ENCODE measurements at regions not wholly inside any gene's neighbourhood (a gene's known extent, or its start where the extent isn't known, plus 50 kb on each side); places are given as distances from the start of the nearest gene placed in this dataset.
"Not testable (repeated sequence)": the region's sequence is repeated elsewhere in the genome, so short reads cannot be mapped to it uniquely, and the experiment has no call there.

DNA sequence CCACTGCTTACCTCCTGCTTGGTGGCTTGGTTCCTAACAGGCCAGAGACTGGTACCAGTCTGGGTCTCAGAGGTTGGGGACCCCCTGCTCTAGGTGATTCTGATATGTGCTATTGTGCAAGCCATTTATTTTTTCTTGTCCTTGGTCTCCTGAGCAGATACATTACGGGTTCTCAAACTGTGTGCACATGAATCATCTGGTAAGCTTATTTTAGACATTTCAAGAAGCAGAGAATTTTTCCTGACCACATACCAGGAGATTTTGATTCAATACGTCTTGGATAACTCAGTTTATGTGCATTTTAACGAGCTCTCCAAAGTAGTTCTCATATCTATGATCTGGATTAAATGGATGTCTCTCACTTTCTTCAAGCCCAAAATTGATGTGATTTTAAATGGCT, 77.2 kb downstream of the FHIP1A start:
- no peak overlapping the region for H3K27ac ChIP-seq (ENCODE audit: low read depth, low read length)
- H3K9ac ChIP-seq (ENCODE audit: low read length): no peak overlapping the region
- no peaks in the 10 kb centered on the region for H3K27me3 ChIP-seq (ENCODE audit: low read length)
- H3K4me2 ChIP-seq (ENCODE audit: low read depth, low read length, poor library complexity, severe bottlenecking): no peak overlapping the region
- no peaks in the 10 kb centered on the region for H3K9me2 ChIP-seq (replicated peaks; ENCODE audit: insufficient read depth, low read length)
- H3K36me3 ChIP-seq (ENCODE audit: low read length): no peaks in the 10 kb centered on the region
- TF ChIP-seq, protein P1, sequence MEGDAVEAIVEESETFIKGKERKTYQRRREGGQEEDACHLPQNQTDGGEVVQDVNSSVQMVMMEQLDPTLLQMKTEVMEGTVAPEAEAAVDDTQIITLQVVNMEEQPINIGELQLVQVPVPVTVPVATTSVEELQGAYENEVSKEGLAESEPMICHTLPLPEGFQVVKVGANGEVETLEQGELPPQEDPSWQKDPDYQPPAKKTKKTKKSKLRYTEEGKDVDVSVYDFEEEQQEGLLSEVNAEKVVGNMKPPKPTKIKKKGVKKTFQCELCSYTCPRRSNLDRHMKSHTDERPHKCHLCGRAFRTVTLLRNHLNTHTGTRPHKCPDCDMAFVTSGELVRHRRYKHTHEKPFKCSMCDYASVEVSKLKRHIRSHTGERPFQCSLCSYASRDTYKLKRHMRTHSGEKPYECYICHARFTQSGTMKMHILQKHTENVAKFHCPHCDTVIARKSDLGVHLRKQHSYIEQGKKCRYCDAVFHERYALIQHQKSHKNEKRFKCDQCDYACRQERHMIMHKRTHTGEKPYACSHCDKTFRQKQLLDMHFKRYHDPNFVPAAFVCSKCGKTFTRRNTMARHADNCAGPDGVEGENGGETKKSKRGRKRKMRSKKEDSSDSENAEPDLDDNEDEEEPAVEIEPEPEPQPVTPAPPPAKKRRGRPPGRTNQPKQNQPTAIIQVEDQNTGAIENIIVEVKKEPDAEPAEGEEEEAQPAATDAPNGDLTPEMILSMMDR (IDR thresholded peaks at IDR 0.05; ENCODE audit: insufficient read depth, low read length, poor library complexity, severe bottlenecking): no peak
- no peak for TF ChIP-seq EZH2phosphoT487 (conservative IDR thresholded peaks at IDR 0.05; ENCODE audit: low read length)
- H3K4me3 ChIP-seq (ENCODE audit: insufficient read depth, low read length, poor library complexity, severe bottlenecking): no peak overlapping the region
- H4K20me1 ChIP-seq (ENCODE audit: low read depth, low read length): no peaks in the 10 kb centered on the region
- H3K79me2 ChIP-seq (ENCODE audit: insufficient read depth, low read length): no peaks in the 10 kb centered on the region
- H3F3A ChIP-seq (ENCODE audit: insufficient read depth): no peaks in the 10 kb centered on the region
- no peaks in the 10 kb centered on the region for H3K9me3 ChIP-seq (ENCODE audit: insufficient read depth, low read length)
- H2AFZ ChIP-seq (ENCODE audit: low read depth, low read length, severe bottlenecking): no peak overlapping the region

DNA sequence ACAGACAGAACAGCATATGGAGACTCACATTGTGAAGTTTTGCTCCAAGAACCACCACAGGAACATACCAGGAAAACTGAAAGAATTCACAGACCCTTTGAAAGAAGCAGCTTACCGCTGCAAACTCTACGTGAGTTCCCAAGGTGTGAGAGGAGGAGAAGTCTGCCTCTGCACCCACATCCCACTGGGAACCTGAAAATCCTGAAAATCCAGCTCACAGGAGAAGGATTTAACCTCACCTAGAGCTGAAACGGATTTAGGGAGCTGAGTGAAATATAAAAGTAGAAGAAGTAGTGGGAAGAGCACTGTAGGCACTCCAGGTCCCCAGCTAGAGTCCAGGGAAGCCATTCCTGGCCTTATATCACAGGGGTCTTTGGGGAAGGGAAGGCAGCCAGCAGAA, 80.0 kb downstream of the FHIP1A start:
- no peaks in the 10 kb centered on the region for H3K79me2 ChIP-seq (ENCODE audit: insufficient read depth, low read length)
- H3F3A ChIP-seq (ENCODE audit: insufficient read depth): no peaks in the 10 kb centered on the region
- H2AFZ ChIP-seq (ENCODE audit: low read depth, low read length, severe bottlenecking): no peak overlapping the region
- no peaks in the 10 kb centered on the region for H3K27me3 ChIP-seq (ENCODE audit: low read length)
- H3K4me2 ChIP-seq (ENCODE audit: low read depth, low read length, poor library complexity, severe bottlenecking): no peak overlapping the region
- TF ChIP-seq, protein P1 (IDR thresholded peaks at IDR 0.05; ENCODE audit: insufficient read depth, low read length, poor library complexity, severe bottlenecking): no peak
- TF ChIP-seq EZH2phosphoT487 (conservative IDR thresholded peaks at IDR 0.05; ENCODE audit: low read length): no peak
- no peaks in the 10 kb centered on the region for H3K36me3 ChIP-seq (ENCODE audit: low read length)
- no peaks in the 10 kb centered on the region for H4K20me1 ChIP-seq (ENCODE audit: low read depth, low read length)
- no peaks in the 10 kb centered on the region for H3K9me2 ChIP-seq (replicated peaks; ENCODE audit: insufficient read depth, low read length)
- H3K9ac ChIP-seq (ENCODE audit: low read length): no peak overlapping the region
- H3K27ac ChIP-seq (ENCODE audit: low read depth, low read length): no peak overlapping the region
- H3K4me3 ChIP-seq (ENCODE audit: insufficient read depth, low read length, poor library complexity, severe bottlenecking): no peak overlapping the region
- H3K9me3 ChIP-seq (ENCODE audit: insufficient read depth, low read length): no peaks in the 10 kb centered on the region

GRCh38 chr4:151489462-151490203, 80.7 kb downstream of the FHIP1A start:
- TF ChIP-seq, protein P1 (IDR thresholded peaks at IDR 0.05; ENCODE audit: insufficient read depth, low read length, poor library complexity, severe bottlenecking): no peak
- TF ChIP-seq EZH2phosphoT487 (conservative IDR thresholded peaks at IDR 0.05; ENCODE audit: low read length): no peak
- Histone ChIP-seq H3K9me2 (replicated peaks; ENCODE audit: insufficient read depth, low read length) (no peaks in the 10 kb centered on the region), H3K36me3 (ENCODE audit: low read length) (no peaks in the 10 kb centered on the region), H3K9me3 (ENCODE audit: insufficient read depth, low read length) (no peaks in the 10 kb centered on the region), H3K27ac (ENCODE audit: low read depth, low read length) (no peak overlapping the region), H3K27me3 (ENCODE audit: low read length) (no peaks in the 10 kb centered on the region), H3K9ac (ENCODE audit: low read length) (no peak overlapping the region), H3K4me2 (ENCODE audit: low read depth, low read length, poor library complexity, severe bottlenecking) (no peak overlapping the region), H3F3A (ENCODE audit: insufficient read depth) (no peaks in the 10 kb centered on the region), H2AFZ (ENCODE audit: low read depth, low read length, severe bottlenecking) (no peak overlapping the region), H3K79me2 (ENCODE audit: insufficient read depth, low read length) (no peaks in the 10 kb centered on the region), H4K20me1 (ENCODE audit: low read depth, low read length) (no peaks in the 10 kb centered on the region), H3K4me3 (ENCODE audit: insufficient read depth, low read length, poor library complexity, severe bottlenecking) (no peak overlapping the region)

GRCh38 chr4:151495612-151496011, 86.6 kb downstream of the FHIP1A start:
- not testable (repeated sequence) for H3K9me2 ChIP-seq (replicated peaks; ENCODE audit: insufficient read depth, low read length); H3K36me3 ChIP-seq (ENCODE audit: low read length); H3K79me2 ChIP-seq (ENCODE audit: insufficient read depth, low read length); H3K4me2 ChIP-seq (ENCODE audit: low read depth, low read length, poor library complexity, severe bottlenecking); H2AFZ ChIP-seq (ENCODE audit: low read depth, low read length, severe bottlenecking); H3K27ac ChIP-seq (ENCODE audit: low read depth, low read length); H3K9ac ChIP-seq (ENCODE audit: low read length); H3K27me3 ChIP-seq (ENCODE audit: low read length); H3K9me3 ChIP-seq (ENCODE audit: insufficient read depth, low read length); H3F3A ChIP-seq (ENCODE audit: insufficient read depth); H4K20me1 ChIP-seq (ENCODE audit: low read depth, low read length); H3K4me3 ChIP-seq (ENCODE audit: insufficient read depth, low read length, poor library complexity, severe bottlenecking)

DNA sequence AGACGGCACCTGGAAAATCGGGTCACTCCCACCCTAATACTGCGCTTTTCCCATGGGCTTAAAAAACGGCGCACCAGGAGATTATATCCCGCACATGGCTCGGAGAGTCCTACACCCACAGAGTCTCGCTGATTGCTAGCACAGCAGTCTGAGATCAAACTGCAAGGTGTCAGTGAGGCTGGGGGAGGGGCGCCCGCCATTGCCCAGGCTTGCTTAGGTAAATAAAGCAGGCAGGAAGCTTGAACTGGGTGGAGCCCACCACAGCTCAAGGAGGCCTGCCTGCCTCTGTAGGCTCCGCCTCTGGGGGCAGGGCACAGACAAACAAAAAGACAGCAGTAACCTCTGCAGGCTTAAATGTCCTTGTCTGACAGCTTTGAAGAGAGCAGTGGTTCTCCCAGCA, 102.6 kb downstream of the FHIP1A start:
- H3K9me2 ChIP-seq (replicated peaks; ENCODE audit: insufficient read depth, low read length); H3K27me3 ChIP-seq (ENCODE audit: low read length); H2AFZ ChIP-seq (ENCODE audit: low read depth, low read length, severe bottlenecking); H3F3A ChIP-seq (ENCODE audit: insufficient read depth); H3K36me3 ChIP-seq (ENCODE audit: low read length); H3K27ac ChIP-seq (ENCODE audit: low read depth, low read length); H3K9me3 ChIP-seq (ENCODE audit: insufficient read depth, low read length); H3K9ac ChIP-seq (ENCODE audit: low read length); H4K20me1 ChIP-seq (ENCODE audit: low read depth, low read length); H3K4me3 ChIP-seq (ENCODE audit: insufficient read depth, low read length, poor library complexity, severe bottlenecking); H3K79me2 ChIP-seq (ENCODE audit: insufficient read depth, low read length); H3K4me2 ChIP-seq (ENCODE audit: low read depth, low read length, poor library complexity, severe bottlenecking): not testable (repeated sequence)

Measured in SU-DHL-6 (cell line).